H9 (cell line): ENCODE measurements at regions not wholly inside any gene's neighbourhood (a gene's known extent, or its start where the extent isn't known, plus 50 kb on each side); places are given as distances from the start of the nearest gene placed in this dataset.

ENCODE experiments used
- DNase-seq: peaks from one replicate; pipeline ENCODE4 v3.0.0-alpha.2; 2017
- H2AFZ ChIP-seq: one replicate; pipeline ENCODE4 v1.6.1; 2013; ENCODE audit warnings: mild to moderate bottlenecking, low read length, control low read depth, moderate library complexity
- H2AK5ac ChIP-seq: 2 replicates; pipeline ENCODE4 v1.6.1; 2013; ENCODE audit warnings: low read length, control low read depth, mixed read lengths; ENCODE audit not compliant: insufficient read length
- H2BK120ac ChIP-seq: one replicate; pipeline ENCODE4 v1.6.1; 2013; ENCODE audit warnings: low read depth, mild to moderate bottlenecking, low read length, control low read depth, inconsistent platforms; ENCODE audit not compliant: poor library complexity, severe bottlenecking
- H2BK12ac ChIP-seq: 2 replicates; pipeline ENCODE4 v1.6.1; 2013; ENCODE audit warnings: low read length, control low read depth, mixed read lengths, low read depth; ENCODE audit not compliant: insufficient read length
- H2BK15ac ChIP-seq: 2 replicates; pipeline ENCODE4 v1.6.1; 2013; ENCODE audit warnings: low read depth, low read length, control low read depth
- H2BK20ac ChIP-seq: one replicate; pipeline ENCODE4 v1.6.1; 2013; ENCODE audit warnings: low read depth, mild to moderate bottlenecking, low read length, control low read depth, inconsistent platforms; ENCODE audit not compliant: poor library complexity, severe bottlenecking
- H2BK5ac ChIP-seq: 2 replicates; pipeline ENCODE4 v1.6.1; 2013; ENCODE audit warnings: low read length, control low read depth, mixed read lengths; ENCODE audit not compliant: insufficient read length
- H3K14ac ChIP-seq: 2 replicates; pipeline ENCODE4 v1.6.1; 2013; ENCODE audit warnings: low read length, control low read depth; ENCODE audit not compliant: insufficient read depth
- H3K18ac ChIP-seq: 2 replicates; pipeline ENCODE4 v1.6.1; 2013; ENCODE audit warnings: low read depth, mild to moderate bottlenecking, mixed read lengths, low read length, control low read depth; ENCODE audit not compliant: insufficient read length
- H3K23ac ChIP-seq: 2 replicates; pipeline ENCODE4 v1.6.1; 2013; ENCODE audit warnings: low read length, control low read depth, mixed read lengths, low read depth; ENCODE audit not compliant: insufficient read length
- H3K23me2 ChIP-seq: 2 replicates; pipeline ENCODE4 v1.6.1; 2013; ENCODE audit warnings: low read depth, mild to moderate bottlenecking, mixed read lengths, low read length, control low read depth; ENCODE audit not compliant: insufficient read length, poor library complexity, severe bottlenecking
- H3K27ac ChIP-seq: 2 replicates; pipeline ENCODE4 v1.5.1; 2013; ENCODE audit warnings: low read length, control low read depth, mixed read lengths, low read depth; ENCODE audit not compliant: insufficient read length
- H3K27me3 ChIP-seq: 2 replicates; pipeline ENCODE4 v1.6.1; 2013; ENCODE audit warnings: low read length, control low read depth, inconsistent platforms; ENCODE audit not compliant: insufficient read depth
- H3K4ac ChIP-seq: 2 replicates; pipeline ENCODE4 v1.6.1; 2013; ENCODE audit warnings: low read depth, mild to moderate bottlenecking, control low read depth, inconsistent platforms, low read length, moderate library complexity
- H3K4me1 ChIP-seq: 2 replicates; pipeline ENCODE4 v1.6.1; 2013; ENCODE audit warnings: low read length, control low read depth, inconsistent platforms; ENCODE audit not compliant: insufficient read depth
- H3K4me2 ChIP-seq: 2 replicates; pipeline ENCODE4 v1.6.1; 2013; ENCODE audit warnings: low read length, control low read depth, mixed read lengths; ENCODE audit not compliant: insufficient read length, insufficient read depth
- H3K56ac ChIP-seq: 2 replicates; pipeline ENCODE4 v1.6.1; 2013; ENCODE audit warnings: low read depth, mild to moderate bottlenecking, mixed read lengths, low read length, control low read depth; ENCODE audit not compliant: insufficient read length
- H3K79me1 ChIP-seq: 2 replicates; pipeline ENCODE4 v1.6.1; 2013; ENCODE audit warnings: low read depth, mild to moderate bottlenecking, moderate library complexity, low read length, control low read depth, inconsistent platforms; ENCODE audit not compliant: insufficient read depth, poor library complexity, severe bottlenecking
- H3K79me2 ChIP-seq: 2 replicates; pipeline ENCODE4 v1.6.1; 2013; ENCODE audit warnings: low read length, control low read depth, inconsistent platforms; ENCODE audit not compliant: insufficient read depth
- H3K9ac ChIP-seq: 2 replicates; pipeline ENCODE4 v1.6.1; 2013; ENCODE audit warnings: low read length, control low read depth, mixed read lengths; ENCODE audit not compliant: insufficient read length; ENCODE audit errors: extremely low read depth
- H3K9me3 ChIP-seq: one replicate; pipeline ENCODE4 v1.6.1; 2013; ENCODE audit warnings: low read depth, low read length, inconsistent platforms; ENCODE audit not compliant: control insufficient read depth
- H3T11ph ChIP-seq: one replicate; pipeline ENCODE4 v1.6.1; 2013; ENCODE audit warnings: mild to moderate bottlenecking, low read length, control low read depth, inconsistent platforms
- H4K20me1 ChIP-seq: one replicate; pipeline ENCODE4 v1.6.1; 2013; ENCODE audit not compliant: control insufficient read depth, insufficient read length, insufficient read depth
- H4K5ac ChIP-seq: 2 replicates; pipeline ENCODE4 v1.6.1; 2013; ENCODE audit warnings: low read depth, mild to moderate bottlenecking, mixed read lengths, low read length, control low read depth; ENCODE audit not compliant: insufficient read length
- H4K8ac ChIP-seq: replicated peaks from 2 replicates; pipeline ENCODE4 v1.6.1; 2013; ENCODE audit warnings: low read length, control low read depth, mixed read lengths, low read depth; ENCODE audit not compliant: insufficient read length
- H4K91ac ChIP-seq: 2 replicates; pipeline ENCODE4 v1.6.1; 2013; ENCODE audit warnings: low read depth, mild to moderate bottlenecking, moderate library complexity, mixed read lengths, low read length, control low read depth; ENCODE audit not compliant: insufficient read length
- H3K27ac Mint-ChIP-seq, 3 experiments: 2 replicates in 2 of 3; 3 replicates in 1 of 3; pipeline ENCODE4 v1.8.0; 2020 to 2021; ENCODE audit warnings: mixed read lengths in 3 of 3, mild to moderate bottlenecking in 1 of 3, moderate library complexity in 1 of 3
- H3K27me3 Mint-ChIP-seq: 2 replicates; pipeline ENCODE4 v1.8.0; 2021; ENCODE audit warnings: low read depth, mild to moderate bottlenecking, moderate library complexity, mixed read lengths
- H3K36me3 Mint-ChIP-seq, 3 experiments: 2 replicates in 2 of 3; 3 replicates in 1 of 3; pipeline ENCODE4 v1.8.0; 2020 to 2021; ENCODE audit warnings: low read depth in 3 of 3, mixed read lengths in 3 of 3; ENCODE audit not compliant: insufficient read depth in 1 of 3
- H3K4me1 Mint-ChIP-seq, 2 experiments: 2 replicates each; pipeline ENCODE4 v1.8.0; 2020; ENCODE audit warnings: mixed read lengths in 2 of 2
- H3K4me3 Mint-ChIP-seq, 2 experiments: 2 replicates in 1 of 2; 3 replicates in 1 of 2; pipeline ENCODE4 v1.8.0; 2020 to 2021; ENCODE audit warnings: mild to moderate bottlenecking in 2 of 2, mixed read lengths in 2 of 2, moderate library complexity in 1 of 2
- H3K9me3 Mint-ChIP-seq, 2 experiments: 2 replicates in 1 of 2; 3 replicates in 1 of 2; pipeline ENCODE4 v1.8.0; 2020; ENCODE audit warnings: mild to moderate bottlenecking in 2 of 2, mixed read lengths in 2 of 2, moderate library complexity in 1 of 2
- CTCF ChIP-seq: fragments of 200-600 bp; sonication (generic); conservative IDR thresholded peaks from 3 replicates; pipeline ENCODE4 v1.8.0; 2021; ENCODE audit warnings: antibody characterized with exemption, mild to moderate bottlenecking
- WGBS: extraction: QIAGEN DNeasy Blood & Tissue Kit; methylation state at CpG from one replicate; pipeline ENCODE4 v1.1.7; 2013; ENCODE audit warnings: missing lambda C conversion rate, low lambda C conversion rate, mixed read lengths; ENCODE audit not compliant: insufficient read length; ENCODE audit errors: extremely low coverage; 5-methylcytosine and 5-hydroxymethylcytosine counted together

GRCh38 chr7:153943457-153943856 is 108.7 kb upstream of the DPP6 start:
- H3K27ac Mint-ChIP-seq: no peak overlapping the region
- WGBS: no CpG with 5 or more reads among the region's 4 CpGs

More at GRCh38 chr7:153943457-153943856, 108.7 kb upstream of the DPP6 start:
- no peak for TF ChIP-seq CTCF
- H2BK20ac ChIP-seq: no peak overlapping the region
- H3K56ac ChIP-seq: no peak overlapping the region
- no peak overlapping the region for H2AK5ac ChIP-seq
- H3K4me2 ChIP-seq: no peak overlapping the region
- H2AFZ ChIP-seq: no peak overlapping the region
- no peaks in the 10 kb centered on the region for H3K79me2 ChIP-seq
- no peak overlapping the region for H3K9ac ChIP-seq
- no peak overlapping the region for H4K91ac ChIP-seq
- H3K27ac ChIP-seq: no peak overlapping the region
- no peak overlapping the region for H3K14ac ChIP-seq
- Mint-ChIP-seq H3K4me1 (no peaks in the 10 kb centered on the region), H3K27me3 (peaks cover 4% of the 10 kb centered on the region), H3K36me3 (peaks cover 5 to 52% (median 11%) of the 10 kb centered on the region in 3 experiments), H3K9me3 (peaks cover 75 to 89% of the 10 kb centered on the region in 2 experiments), H3K4me3 (no peak overlapping the region)
- H3K23ac ChIP-seq: no peak overlapping the region
- H2BK12ac ChIP-seq: no peak overlapping the region
- no peak overlapping the region for H4K5ac ChIP-seq
- no peak overlapping the region for H3K4ac ChIP-seq
- H3K9me3 ChIP-seq: peaks cover 21% of the 10 kb centered on the region
- H4K8ac ChIP-seq: no peak overlapping the region
- no peak overlapping the region for H2BK5ac ChIP-seq
- no peaks in the 10 kb centered on the region for H3K79me1 ChIP-seq
- no peaks in the 10 kb centered on the region for H3K23me2 ChIP-seq
- no peak overlapping the region for H2BK120ac ChIP-seq
- no peak overlapping the region for H2BK15ac ChIP-seq
- H3K4me1 ChIP-seq: no peaks in the 10 kb centered on the region
- H3K27me3 ChIP-seq: no peaks in the 10 kb centered on the region
- no peak for DNase-seq
- no peak overlapping the region for H3K18ac ChIP-seq
- H4K20me1 ChIP-seq: no peaks in the 10 kb centered on the region
- no peak overlapping the region for H3T11ph ChIP-seq
